ENCODE measurements at regions not wholly inside any gene's neighbourhood (a gene's known extent, or its start where the extent isn't known, plus 50 kb on each side); places are given as distances from the start of the nearest gene placed in this dataset.
"Not testable (repeated sequence)": the region's sequence is repeated elsewhere in the genome, so short reads cannot be mapped to it uniquely, and the experiment has no call there.

DNA sequence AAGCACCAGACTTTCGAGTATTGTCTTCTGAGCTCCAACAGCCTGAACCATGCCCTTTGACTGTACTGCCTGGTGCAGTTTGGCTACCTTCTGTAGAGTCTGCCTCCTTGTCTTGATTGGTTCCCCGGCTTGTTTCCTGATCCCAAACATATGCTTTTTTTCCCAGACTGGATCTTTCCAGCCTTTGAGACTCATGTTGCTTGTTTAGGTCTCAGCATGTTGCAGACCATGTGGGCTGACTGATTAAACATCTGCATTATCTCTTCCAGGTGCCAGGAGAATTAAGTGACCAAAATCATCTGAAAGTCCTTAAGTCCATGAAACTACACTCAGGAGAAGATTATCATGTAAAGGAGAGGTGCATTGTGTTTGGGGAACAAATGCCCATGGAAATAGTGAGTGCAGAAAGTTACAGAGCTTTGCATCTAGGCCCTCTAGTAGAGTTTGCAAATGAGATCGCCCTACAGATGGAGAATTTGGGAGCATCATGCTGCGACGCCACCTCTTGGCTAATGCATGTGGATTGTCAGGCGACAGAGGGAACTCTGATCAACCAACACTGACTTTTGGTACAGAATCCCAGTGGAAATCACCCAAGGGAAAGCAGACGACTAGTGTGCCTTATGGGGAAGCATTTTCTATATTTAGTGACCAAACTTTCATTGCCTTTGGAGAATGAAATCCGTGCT, 188.8 kb downstream of the BLID start:
- intact Hi-C loops (cut with micrococcal nuclease), result no loop called here
- DNase-seq (no peak), ATAC-seq (no peak)

DNA sequence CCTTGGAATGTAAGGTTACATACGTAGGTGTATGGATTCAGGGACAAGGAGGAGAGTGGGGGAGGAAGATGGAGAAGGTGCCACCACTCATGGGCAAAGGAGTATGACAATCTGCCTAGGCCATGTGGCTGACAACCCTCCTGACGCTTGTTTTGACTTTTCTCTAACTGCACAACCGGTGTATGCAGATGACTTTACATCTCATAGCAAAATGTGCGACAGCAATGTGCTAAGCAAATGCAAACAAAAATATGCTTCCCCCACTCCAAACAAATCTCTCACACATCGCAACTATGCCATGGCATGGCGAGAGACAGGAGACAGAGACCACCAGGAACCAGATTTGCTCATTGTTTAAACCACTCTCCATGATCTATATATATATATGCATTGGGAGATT, 191.8 kb downstream of the BLID start:
- no peak for DNase-seq
- intact Hi-C loops (cut with micrococcal nuclease), result no loop called here
- no peak for ATAC-seq

DNA sequence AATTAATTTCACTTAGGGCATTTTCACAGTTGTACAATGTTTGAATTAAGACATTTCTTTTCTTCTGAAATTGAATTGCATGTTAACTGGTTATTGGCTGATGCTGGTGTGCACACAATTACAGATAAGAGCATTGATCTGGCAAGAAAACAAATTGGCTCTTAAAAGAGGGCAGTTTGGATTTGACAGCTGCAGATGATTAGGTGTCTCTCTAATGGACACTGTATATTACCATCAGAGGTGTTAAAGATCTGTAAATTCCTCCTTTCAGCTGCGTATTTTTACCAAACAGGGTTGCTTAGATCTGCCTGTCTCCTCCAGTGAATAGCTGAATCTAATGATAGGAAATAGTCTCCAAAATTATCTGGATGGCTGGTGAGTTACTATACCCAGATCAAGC, 198.5 kb downstream of the BLID start:
- DNase-seq (no peak), ATAC-seq (no peak)
- intact Hi-C loops (cut with micrococcal nuclease), result no loop called here

DNA sequence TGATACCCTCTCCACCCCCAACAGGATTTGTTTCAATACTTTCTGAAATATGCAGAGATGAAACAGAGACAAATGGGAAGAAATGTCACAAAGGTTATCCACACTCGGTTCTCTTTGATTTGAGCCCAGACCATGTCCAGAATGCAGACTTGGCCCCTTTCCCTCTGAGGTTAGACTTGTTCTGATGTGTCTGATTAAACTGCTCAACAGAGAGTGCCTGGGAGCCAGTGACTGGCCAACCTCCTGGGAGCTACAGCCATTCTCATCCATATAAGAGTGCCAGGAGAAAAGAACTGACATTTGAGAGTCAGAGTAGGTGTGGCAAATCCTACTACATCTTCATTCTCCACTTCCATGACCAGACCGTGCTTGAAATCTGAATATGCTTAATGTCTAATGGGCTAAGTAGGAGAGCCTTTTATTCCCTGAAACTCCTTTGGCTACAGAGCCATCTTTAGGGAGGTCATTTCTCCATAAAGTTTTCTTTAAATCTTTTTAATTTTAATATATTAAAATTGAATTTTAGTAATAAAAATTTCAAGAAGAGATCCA, 201.4 kb downstream of the BLID start:
- DNase-seq, result no peak
- ATAC-seq, result no peak
- intact Hi-C loops (cut with micrococcal nuclease), result no loop called here

DNA sequence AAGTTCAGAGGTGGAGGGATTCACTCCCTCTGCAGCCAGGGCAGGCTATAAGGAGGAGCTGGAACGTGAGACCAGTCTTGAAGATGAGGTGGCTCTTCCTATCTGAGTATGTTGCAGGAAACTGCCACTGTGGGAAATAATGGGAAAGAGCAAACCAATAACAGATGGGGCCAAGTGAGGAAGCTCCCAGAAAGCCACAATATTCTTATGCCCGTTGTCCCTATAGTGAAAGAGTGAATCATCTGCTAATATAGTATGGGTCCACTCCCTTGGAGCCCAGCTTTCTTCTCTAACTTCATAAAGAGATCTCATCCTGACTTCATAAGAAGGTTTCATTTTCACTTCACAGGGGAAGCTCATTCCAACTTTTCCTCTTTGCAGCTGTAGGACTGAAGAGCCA, 206.4 kb downstream of the BLID start:
- intact Hi-C loops (cut with micrococcal nuclease), result no loop called here
- no peak for DNase-seq
- no peak for ATAC-seq

DNA sequence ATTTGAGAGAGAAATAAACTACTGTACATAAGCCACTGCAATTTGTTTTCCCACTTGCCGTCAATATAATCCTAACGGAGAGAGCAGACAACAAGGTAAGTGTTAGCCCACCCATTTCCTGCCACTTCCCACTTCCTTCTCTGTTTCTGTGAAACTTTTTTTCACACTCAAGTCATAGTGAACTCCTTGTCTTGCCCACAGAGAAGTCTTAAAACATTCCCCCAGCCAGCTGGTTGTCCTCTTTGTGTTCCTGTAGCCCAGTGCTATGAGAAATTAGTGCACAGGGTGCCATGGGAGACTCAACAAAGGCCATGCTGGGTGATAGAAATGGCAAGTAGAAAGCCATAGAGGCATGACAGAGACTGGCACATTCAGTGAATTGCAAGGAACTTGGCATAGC, 208.6 kb downstream of the BLID start:
- intact Hi-C loops (cut with micrococcal nuclease), result no loop called here
- ATAC-seq (no peak), DNase-seq (no peak)

DNA sequence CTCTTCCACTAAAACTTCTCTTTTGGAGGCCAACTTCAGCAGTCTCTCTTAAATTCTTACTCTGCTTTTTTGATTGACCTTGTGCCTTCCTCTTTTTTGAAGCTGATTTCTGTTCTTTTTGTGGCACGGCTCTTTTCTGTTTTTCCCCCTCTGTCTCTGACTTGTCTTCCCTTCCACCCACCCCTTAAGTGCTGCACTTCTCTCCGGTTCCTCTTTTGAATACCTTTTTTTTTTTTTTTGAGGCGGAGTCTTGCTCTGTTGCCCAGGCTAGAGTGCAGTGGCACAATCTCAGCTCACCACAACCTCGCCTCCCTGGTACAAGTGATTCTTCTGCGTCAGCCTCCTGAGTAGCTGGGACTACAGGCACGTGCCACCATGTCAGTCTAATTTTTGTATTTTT, 211.9 kb downstream of the BLID start:
- intact Hi-C loops (cut with micrococcal nuclease), result no loop called here
- ATAC-seq (peak; percentile 64), DNase-seq (no peak)

DNA sequence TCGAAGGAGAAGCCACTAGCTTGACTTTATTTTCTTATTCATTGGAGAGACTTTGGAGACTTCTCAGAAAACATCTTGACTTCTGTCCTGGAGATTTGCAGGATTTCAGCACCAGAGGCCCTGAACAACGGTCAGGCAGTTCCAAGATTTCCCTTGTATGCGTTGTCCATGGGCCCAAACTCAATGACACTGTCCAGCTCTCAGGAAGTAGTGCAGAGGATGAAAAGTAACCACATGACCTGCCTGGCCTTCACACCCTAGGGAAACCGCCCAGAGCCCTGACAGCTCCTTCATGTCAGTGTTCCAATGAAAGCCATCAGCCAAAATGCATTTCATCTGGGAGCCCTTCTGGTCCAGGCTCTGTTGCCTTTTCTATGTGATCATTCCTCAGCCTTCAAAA, 214.1 kb downstream of the BLID start:
- no peak for DNase-seq
- no peak for ATAC-seq
- intact Hi-C loops (cut with micrococcal nuclease), result no loop called here

DNA sequence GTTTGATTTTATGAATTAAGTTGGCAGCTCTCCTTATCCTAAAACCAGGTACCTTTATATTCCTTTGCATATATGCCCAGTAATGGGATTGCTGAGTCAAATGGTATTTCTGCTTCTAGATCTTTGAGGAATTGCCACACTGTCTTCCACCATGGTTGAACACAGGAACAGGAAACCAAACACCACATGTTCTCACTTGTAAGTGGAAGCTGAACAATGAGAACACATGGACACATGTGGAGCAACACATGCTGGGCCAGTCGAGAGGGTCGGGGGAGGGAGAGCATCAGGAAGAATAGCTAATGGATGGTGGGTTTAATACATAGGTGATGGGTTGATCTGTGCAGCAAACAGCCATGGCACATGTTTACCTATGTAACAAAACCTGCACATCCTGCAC, 214.6 kb downstream of the BLID start:
- ATAC-seq; DNase-seq; intact Hi-C loops (cut with micrococcal nuclease): not testable (repeated sequence)

DNA sequence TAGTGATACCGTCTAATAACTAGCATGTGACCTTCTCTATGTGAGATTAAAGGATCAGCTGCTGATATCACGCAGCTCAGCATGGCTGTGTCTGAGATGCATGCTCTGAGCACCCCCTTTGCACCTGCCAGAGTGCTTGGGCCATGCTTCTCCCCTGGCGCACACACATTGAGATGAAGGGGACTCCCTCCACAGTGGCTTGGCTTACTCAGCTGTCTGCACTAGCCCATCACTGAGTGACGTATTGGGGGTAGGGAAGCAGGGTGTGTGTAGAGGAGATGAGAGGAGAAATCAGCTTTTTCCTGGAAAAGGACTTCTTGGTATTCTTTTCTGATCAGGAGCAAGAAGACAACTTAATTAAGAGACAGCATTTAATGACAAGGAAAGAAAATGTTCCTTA, 216.5 kb downstream of the BLID start:
- DNase-seq, result no peak
- no peak for ATAC-seq
- intact Hi-C loops (cut with micrococcal nuclease), result no loop called here

DNA sequence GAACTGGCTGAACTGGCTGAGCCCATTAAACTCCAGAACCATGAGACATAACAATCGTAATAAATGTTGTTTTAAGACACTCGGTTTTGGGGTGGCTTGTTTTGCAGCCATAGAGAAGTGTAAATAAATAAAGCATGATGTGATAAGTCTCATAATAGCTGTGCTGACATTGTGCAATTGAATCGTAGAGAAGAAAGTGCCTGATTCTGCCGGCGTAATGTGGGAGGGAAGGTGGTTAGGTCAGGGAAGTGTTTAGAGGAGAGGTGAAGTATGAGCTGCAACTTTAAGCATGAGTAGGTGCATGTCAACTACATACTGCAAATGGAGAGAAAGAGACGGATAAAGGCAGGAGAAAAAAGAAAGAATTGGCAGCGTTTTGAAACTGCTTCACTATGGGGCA, 217.1 kb downstream of the BLID start:
- DNase-seq, result no peak
- intact Hi-C loops (cut with micrococcal nuclease), result no loop called here
- ATAC-seq, result no peak

DNA sequence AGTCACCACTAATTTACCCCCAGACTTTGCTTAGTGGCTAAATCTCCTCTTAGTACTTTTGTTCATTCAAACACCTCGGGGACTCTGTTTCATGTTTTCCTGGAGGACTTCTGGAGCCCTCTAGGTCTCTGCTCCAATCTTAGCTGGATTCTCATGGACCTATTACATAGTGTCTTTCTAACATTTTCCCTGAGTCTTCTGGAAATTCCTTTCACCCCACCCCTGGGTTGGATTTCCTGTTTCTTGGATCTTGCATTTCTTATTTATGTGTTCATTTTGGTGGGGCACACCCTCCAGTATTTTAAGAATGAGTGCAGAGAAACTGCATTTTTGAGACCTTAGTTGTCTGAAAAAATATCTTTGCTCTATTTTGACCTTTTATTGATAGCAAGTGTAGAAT, 220.1 kb downstream of the BLID start:
- intact Hi-C loops (cut with micrococcal nuclease), result no loop called here
- peak; percentile 42 for ATAC-seq
- DNase-seq, result no peak

DNA sequence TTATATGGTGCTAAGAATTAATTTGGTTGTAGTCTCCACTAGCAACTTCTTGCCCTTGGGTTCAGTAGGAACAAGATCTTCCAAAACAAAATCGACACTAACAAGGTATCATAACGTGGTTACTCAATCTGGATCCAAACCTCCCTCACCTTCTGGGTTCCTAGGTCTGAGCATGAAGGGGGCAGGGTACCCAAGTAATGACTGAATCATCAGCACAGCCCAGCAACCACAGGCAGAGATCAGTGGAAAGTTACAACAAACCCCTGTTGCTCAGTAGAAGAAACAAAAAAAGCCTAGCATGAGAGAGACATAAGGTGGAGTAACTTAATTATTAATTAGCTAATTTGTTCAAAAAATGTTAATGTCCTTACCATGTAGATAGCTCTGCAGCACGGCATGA, 221.4 kb downstream of the BLID start:
- DNase-seq, result no peak
- no peak for ATAC-seq
- intact Hi-C loops (cut with micrococcal nuclease), result no loop called here

DNA sequence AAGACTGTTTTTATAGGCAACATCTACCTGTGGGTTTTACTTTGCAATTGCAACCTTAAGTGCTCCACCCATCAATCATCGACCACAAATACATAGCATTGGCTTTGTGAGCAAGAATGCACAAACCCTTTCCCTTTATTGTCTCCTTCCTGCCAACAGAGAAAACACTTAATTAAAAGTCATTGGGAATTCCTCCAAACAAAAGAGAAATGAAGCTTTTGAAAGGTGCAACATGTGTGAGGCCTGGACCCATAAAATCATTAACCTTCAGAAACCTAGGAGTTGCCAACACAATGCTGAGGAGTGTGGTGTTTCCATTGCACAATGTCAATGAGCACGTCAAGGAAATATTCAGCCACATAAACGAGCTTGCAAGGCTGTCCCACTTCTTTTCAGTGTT, 223.2 kb downstream of the BLID start:
- ATAC-seq (no peak), DNase-seq (no peak)
- intact Hi-C loops (cut with micrococcal nuclease), result no loop called here

DNA sequence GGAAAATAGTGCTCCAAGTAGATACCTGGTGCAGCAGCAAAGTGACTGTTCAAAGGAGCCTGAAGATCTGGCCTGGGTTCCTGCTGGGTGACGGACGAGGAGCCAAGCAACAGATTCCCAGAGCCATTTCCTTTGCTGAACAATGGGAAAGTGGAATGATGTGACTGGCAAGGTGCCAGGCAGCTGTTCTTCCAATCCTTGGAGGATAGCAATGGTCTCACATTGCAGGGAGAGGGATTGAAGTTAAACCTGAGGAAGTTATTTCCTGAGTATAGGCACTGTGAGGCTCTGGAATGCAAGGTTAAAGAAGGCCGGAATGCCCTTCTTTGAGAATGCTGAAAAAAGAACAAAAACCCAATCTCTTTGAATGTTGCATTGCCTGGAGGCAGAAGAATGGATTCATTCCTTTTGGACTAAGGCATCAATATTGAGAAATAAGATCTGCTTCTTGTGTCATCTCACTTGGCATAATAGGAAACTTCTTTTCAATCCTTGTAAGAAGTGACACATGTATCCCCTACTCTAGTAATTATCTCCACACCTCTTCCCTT, 223.8 kb downstream of the BLID start:
- DNase-seq, result peak; percentile 52

DNA sequence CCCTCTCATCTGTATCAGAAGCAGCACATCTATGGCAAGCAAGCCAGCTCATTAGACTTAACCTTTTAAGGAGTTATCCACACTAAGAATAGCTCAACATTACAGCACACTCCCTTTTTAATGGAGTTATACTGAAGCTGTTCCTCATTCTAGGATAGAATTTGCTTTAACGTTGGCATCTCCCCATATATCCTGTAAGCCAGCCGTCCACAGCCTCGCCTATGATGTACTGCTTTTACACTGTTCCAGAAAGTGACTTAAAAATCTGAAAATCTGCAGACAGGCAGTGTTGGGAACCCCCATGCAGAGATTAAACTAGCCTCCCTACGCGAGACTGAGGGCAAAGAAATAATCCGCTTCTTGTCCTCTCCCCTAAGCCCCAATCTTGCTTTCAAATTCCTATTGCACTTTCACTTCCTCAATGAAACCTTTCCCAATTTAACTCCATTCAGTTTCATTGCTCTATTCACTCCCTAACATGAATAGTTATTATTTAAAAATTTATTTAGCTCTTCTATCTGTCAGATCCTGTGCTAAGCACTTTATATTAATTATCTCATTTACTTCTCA, 225.0 kb downstream of the BLID start:
- intact Hi-C loops (cut with micrococcal nuclease), result no loop called here
- DNase-seq (no peak), ATAC-seq (peak; percentile 11)

More for the DNA sequence above, 223.8 kb downstream of the BLID start:
- intact Hi-C loops (cut with micrococcal nuclease), result no loop called here
- peak; percentile 38 for ATAC-seq

DNA sequence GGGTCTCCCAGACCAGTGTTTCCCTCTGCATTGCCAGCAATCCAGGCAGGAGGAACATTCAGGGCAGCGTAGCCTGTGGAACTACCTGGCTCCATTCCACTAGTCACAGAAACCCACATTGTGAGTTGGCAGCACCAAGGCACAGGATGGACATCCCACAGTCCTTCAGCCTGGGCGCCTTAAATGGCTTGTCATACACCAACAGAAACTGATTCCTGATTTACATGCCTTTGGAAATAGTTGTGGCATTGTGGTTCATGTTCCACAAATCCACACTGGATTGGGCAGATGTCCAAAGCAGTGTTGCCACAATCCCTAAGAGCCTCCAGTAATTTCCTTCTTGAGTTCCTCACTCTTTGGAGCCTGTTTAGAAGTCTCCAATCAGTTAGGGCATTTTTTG, 225.6 kb downstream of the BLID start:
- ATAC-seq, result peak; percentile 48
- intact Hi-C loops (cut with micrococcal nuclease), result no loop called here

DNA sequence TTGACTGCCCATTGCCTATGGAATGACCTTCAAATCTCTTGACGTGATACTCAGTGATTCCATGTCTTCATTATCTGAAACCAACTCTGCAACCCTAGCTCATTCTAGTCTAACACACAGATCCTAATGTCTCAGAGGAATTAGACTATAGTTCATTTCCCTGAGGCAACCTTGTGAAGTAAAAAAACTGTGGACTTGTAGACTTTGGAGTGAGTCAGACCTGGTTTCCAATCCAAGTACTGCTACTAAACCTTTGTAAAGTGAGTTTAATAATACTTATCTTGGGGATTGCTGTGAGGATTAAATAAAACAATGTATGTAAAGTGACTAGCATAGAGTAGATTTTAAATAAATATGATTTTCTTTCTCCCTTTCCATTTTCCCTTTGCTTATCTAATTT, 226.1 kb downstream of the BLID start:
- DNase-seq, result no peak
- ATAC-seq, result no peak
- intact Hi-C loops (cut with micrococcal nuclease), result no loop called here

More for the DNA sequence above, 225.6 kb downstream of the BLID start:
- DNase-seq, result no peak

DNA sequence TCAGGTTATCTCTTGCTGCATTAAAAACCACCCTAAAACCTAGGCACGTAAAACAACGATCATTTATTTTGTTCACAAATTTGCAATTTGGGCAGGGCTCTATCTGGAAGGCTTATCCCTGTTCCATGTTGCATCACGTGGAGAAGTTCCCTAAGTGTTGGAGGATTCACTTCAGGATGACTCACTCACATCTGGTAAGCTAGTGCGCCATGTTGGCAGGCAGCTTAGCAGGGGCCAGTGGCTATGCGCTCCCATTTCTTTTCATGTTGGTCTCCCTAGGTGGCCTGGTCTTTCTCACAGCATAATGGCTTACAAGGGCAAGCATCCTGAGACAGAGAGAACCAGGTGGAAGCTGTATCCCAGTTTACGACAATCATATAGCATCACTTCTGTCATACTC, 226.8 kb downstream of the BLID start:
- no peak for DNase-seq
- intact Hi-C loops (cut with micrococcal nuclease), result no loop called here

DNA sequence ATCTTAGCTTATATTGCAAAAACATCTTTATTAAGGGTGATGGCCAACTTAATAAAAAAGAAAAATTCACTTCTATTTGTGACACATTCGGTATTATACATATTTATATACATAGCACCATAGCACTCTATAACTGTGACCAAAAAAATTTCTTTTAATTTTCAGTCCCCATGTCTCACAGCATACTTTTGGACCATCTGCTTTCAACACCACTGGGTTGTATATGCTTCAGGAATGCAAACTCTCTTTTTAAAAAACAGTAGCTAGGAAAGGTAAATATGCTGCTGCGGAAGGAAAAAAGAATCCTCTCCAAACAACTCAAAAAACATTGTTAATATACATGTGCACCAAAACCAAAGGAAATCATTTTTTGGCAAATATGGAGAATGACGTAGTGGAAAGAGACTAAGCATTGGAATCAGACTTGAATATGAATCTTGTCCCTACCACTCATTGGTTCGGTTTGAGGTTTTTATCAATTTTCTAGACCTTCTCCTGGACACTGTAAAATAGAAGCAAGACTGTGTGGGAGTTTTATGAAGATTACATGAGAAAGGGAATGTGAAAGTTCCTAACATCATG, 227.9 kb downstream of the BLID start:
- ATAC-seq, result no peak
- intact Hi-C loops (cut with micrococcal nuclease), result no loop called here
- DNase-seq, result no peak

More for the DNA sequence above, 226.8 kb downstream of the BLID start:
- ATAC-seq, result no peak

DNA sequence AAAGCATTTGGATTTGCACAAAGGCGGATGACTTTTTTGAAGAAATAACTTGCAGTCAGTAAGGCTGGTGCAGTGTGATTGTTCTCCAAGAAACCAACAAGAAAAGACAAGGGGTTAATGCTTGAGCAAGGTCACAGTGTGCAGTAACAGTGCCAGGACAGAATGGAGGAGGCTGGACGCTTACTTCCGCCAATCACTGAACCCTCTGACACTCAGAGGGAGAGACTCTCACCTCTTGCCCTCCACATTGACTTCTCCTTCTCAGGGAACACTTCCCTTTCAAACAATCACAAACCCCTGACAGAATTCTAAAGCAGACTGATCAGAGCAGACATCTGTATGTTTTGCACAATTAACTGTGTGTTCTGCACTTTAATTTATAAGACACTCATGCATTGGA, 228.4 kb downstream of the BLID start:
- peak; percentile 66 for ATAC-seq
- intact Hi-C loops (cut with micrococcal nuclease), result no loop called here
- DNase-seq, result no peak
